GM11168 (cell line): ENCODE measurements at regions not wholly inside any gene's neighbourhood (a gene's known extent, or its start where the extent isn't known, plus 50 kb on each side); places are given as distances from the start of the nearest gene placed in this dataset.
"Not testable (repeated sequence)": the region's sequence is repeated elsewhere in the genome, so short reads cannot be mapped to it uniquely, and the experiment has no call there.

Source experiments
- in situ Hi-C: fragments of 300-500 bp; cut with MboI; formaldehyde crosslinking; loops from one replicate; pipeline ENCODE4 v1.12.0; 2022; ENCODE audit warnings: low sequenced_read_pairs; ENCODE audit not compliant: unreplicated experiment

DNA sequence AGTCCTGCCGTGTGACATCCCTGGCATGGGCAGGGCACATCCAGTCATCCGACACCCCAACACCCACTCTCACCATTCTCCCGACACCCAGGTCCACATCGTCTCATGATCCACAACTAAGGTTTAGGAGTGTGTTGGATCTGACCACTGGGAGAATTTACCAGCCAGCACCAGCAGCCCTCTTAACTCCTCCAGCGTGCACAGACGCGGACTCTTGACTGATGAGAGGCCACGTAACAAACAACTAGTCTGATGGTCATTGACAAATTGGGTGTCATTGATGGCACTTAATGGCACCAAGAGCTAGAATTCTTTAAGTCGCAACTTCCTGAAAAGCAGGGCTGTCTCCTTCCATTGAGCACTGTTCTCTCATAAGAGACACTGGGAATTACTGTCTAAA lies 203.0 kb upstream of the SFSWAP start:
- in situ Hi-C loops: no loop called here

DNA sequence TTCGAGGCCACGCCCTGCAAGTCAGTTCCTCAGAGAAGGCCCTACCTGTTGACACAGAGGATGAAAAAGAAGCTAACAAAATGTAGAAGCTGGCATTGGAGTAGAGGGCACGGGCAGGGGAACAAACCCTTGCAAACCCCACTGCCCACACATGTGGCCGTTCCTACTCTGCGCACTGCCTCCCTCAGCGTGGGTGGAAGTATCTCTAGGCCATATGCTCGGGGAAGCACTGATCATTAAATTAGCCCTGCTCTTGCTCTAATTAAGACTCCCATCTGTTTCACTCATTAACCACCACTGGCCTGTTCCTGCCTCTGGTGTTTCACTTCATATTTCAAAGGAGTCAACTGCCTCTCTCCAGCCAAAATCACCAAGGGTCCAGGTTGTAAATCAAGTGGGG lies 201.2 kb upstream of the SFSWAP start:
- in situ Hi-C loops: no loop called here

GRCh38 chr12:131510431-131510830 lies 200.5 kb upstream of the SFSWAP start:
- in situ Hi-C loops: no loop called here

- in situ Hi-C loops: no loop called here
Observed at GRCh38 chr12:131511391-131511802, 199.5 kb upstream of the SFSWAP start.

DNA sequence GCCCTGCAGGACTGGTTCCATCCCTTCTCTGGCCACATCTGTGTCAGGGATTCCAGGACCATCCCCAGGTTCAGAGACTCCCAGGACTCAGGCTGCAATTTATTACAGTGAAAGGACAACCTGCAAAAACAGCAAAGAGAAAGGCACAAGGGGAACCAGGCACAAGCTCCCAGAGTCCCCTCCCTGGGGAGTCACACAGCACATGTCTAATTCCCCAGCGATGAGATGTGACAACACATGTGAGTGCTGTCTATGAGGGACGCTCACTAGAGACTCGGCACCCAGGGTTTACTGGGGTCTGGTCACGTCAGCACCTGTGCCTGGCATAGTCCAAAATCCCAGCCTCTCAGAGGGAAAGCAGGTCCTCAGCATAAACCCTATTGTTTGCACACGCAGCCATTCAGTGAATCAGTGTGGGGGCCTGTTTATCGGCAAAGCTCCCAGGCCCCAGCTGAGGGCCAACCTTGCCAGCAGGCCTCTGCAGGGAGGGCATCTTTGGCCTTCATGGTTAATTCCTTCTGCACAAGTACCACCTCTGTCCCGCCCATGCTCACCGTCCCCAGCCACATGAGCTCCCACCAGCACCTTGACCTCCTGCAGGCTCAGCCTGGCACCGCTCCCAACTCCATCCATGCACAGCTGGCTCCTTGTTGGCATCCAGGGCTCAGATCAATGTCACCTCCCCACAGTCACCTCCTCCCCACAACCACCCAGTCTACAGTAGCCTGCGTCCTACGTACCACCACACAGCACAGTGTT lies 198.9 kb upstream of the SFSWAP start:
- in situ Hi-C loops: no loop called here

- in situ Hi-C loops: no loop called here
Observed at GRCh38 chr12:131513606-131514005, 197.3 kb upstream of the SFSWAP start.

DNA sequence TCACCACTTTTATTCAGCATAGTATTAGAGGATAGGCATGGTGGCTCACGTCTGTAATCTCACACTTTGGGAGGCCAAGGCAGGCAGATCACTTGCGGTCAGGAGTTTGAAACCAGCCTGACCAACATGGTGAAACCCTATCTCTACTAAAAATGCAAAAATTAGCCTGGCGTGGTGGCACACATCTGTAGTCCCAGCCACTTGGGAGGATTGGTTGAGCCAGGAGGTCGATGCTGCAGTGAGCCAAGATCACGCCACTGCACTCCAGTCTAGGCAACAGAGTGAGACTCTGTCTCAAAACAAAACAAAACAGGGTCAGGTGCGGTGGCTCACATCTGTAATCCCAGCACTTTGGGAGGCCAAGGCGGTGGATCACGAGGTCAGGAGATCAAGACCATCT lies 190.3 kb upstream of the SFSWAP start:
- in situ Hi-C loops: not testable (repeated sequence)

DNA sequence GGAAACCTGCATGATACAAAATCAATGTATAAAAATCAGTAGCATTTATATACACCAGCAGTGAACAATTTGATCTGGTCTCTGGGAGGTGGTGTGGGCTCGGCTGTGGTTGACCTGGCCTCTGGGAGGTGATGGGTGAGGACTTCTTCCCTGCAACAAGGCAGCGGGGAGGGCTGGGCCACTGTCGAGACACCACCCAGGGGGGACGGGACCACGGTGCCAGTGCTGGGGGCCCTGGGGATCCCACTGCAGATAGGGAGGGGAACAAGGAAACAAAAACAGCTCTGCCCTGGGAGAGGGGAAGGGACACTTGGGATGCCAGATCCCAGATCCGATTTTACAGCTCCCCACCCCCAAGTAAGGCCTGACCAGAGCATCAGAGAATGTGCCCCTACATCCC lies 189.6 kb upstream of the SFSWAP start:
- in situ Hi-C loops: no loop called here

- in situ Hi-C loops: no loop called here
Observed at GRCh38 chr12:131525795-131526508, 184.9 kb upstream of the SFSWAP start.

DNA sequence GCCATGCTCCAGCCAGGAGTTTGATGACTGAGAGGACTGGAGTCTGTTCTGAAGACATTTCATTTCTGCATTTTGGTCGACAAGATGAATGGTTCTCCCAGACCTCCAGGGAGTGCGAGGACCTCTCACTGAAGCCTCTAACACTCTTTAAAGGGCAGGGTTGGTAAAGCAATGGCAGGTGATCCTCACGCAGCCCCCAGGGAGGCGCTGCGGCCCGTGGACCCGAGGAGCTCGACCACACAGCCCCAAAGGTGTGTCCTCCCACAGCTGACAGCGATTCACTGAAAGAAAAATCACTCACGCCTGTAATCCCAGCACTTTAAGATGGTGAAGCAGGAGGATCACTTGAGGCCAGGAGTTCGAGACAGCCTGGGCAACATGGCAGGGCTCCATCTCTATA lies 183.8 kb upstream of the SFSWAP start:
- in situ Hi-C loops: no loop called here

GRCh38 chr12:131527736-131528135 lies 183.2 kb upstream of the SFSWAP start:
- in situ Hi-C loops: no loop called here

DNA sequence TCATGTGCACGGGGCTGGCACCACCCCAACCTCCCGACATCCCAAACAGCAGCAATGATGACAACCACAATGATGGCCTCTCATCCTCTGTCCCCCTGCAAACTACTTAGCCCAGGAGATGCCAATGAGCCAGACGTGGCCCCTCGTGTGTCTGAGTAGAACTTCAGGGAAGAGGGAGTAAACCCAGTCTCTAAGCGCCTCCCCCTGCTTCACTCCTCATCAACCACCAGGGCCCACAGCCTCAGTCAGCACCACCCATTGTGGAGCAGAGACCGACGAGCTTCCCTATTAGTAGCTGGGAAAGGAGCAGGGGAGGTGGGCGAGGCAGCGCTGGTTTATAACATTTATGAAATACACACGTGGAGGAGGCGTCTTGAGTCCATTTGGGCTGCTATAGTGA lies 182.7 kb upstream of the SFSWAP start:
- in situ Hi-C loops: no loop called here

- in situ Hi-C loops: no loop called here
Observed at GRCh38 chr12:131528667-131529066, 182.2 kb upstream of the SFSWAP start.

- in situ Hi-C loops: no loop called here
Observed at GRCh38 chr12:131529196-131530040, 181.5 kb upstream of the SFSWAP start.

GRCh38 chr12:131530041-131530332 lies 180.9 kb upstream of the SFSWAP start:
- in situ Hi-C loops: no loop called here

DNA sequence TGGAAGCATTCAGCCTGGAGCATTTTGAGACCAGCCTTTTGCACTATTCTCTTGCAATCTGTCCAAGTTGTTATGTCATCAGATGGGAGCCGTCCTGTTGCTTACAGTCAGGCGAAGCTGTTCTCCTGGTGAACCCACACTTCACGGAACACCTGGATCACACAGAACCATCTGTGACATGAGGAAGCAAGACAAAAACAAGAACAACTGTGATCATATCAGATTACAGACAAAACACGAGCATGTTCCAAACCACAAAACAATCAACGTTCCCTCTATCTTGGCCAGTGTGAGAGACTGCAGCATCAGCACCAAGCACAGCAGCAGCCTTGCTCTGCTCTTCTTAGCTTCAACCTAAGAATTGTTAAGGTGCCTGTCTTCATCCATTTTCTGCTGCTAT lies 180.5 kb upstream of the SFSWAP start:
- in situ Hi-C loops: no loop called here

- in situ Hi-C loops: no loop called here
Observed at GRCh38 chr12:131533139-131533538, 177.8 kb upstream of the SFSWAP start.

- in situ Hi-C loops: no loop called here
Observed at GRCh38 chr12:131535779-131536178, 175.1 kb upstream of the SFSWAP start.

- in situ Hi-C loops: no loop called here
Observed at GRCh38 chr12:131536337-131536736, 174.6 kb upstream of the SFSWAP start.

GRCh38 chr12:131536766-131537165 lies 174.1 kb upstream of the SFSWAP start:
- in situ Hi-C loops: no loop called here

DNA sequence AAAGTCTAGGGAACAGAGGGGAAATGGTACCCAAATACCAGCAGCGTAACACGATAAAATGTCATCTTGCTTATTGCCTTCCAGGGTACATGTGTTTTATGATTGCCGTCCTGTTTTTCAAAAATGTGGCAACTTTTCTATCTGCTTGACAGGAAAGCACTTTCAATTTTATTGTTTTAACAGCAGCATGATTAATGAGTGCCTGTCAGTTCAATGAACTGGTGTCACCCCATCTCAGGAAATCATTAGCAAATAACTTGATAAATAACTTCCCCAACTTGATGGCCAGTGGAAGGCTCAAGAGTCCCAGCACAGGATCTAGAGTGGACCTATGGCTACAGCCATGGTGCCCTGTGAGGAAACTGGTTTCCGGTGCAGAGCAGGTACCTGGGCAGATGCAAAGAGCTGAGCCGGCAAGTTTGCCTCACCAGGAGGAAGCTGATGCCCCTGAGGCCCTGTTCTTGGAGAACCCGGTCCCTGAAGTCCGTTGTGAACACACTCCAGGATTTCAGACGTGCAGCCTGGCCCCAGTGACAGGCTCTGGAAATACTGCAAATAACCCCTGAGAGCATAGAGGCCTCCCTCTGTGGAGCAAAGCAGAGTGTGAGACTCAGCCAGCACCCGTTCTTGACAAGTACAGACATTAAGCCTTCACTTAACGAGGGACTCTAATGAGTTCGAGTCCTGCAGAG lies 173.5 kb upstream of the SFSWAP start:
- in situ Hi-C loops: no loop called here
